OCI-M2 (cell line): ENCODE measurements at regions not wholly inside any gene's neighbourhood (a gene's known extent, or its start where the extent isn't known, plus 50 kb on each side); places are given as distances from the start of the nearest gene placed in this dataset.
"Not testable (repeated sequence)": the region's sequence is repeated elsewhere in the genome, so short reads cannot be mapped to it uniquely, and the experiment has no call there.

Experiments used
- DNase-seq: peaks from one replicate; lab custom pipeline; 2025; ENCODE audit not compliant: unreplicated experiment; lab: John Stamatoyannopoulos, UW

DNA sequence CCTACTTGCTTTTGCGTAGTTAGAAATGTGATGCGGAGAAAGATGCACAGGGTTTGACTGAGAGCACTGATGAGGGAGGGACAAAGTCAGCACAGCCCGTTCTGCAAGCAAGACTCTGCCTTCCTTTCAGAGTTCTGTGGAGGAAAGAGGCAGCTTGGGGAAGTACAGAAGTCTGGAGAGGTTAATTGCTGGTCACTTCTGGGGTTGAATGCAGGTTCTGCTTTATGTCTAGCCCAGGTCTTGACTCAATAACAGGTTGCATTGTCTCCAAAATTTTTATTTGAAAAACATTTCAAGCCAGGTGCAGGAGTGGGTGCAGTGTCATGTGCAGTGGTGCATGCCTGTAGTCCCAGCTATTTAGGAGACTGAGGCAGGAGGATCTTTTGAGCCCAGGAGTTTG lies 461.7 kb downstream of the NR2F2 start:
- DNase-seq: no peak

DNA sequence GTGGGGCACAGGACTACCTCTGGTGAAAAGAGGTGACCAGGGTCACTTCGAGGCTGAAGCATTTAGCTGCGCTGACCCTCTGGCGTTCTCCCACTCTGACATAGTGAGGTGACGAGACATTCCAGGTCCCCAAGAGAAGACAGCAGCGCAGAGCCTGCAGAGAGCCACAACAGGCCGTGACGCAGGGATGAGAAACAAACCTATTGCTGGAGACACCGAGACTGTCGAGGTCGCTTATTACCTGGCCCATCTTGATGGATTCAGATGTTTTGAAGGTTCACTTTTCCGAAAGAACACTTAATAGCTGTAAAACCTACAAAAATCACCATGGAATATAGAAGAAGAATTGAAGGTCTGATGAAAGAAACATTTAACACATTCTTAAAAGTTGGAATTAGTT lies 466.3 kb downstream of the NR2F2 start:
- DNase-seq: no peak

DNA sequence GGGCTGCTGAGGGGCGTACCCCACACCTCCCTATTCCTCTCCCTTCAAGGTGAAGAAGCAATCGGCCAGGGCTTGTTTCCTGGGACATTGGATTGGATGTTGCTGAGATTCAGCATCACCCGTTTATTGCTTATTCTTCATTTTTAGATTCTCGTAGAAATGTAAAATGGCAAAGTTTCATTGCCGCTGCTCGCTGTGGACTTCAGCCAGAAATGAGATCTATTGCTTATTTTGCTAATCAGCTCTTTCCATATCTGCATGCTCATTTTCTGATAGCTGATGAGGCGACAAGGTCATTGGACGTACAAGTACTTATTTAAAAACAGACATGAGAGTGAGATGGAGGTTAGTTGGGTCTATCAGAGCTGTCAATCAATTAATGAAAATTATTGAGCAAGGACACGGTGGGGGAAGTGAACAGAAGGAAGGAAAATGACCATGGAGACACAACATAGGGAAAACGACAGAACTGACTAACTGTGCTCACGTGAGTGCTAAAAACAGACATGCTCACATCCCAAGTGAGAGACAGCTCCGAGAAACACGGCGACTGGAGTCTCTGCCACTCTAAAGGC lies 471.2 kb downstream of the NR2F2 start:
- no peak for DNase-seq

DNA sequence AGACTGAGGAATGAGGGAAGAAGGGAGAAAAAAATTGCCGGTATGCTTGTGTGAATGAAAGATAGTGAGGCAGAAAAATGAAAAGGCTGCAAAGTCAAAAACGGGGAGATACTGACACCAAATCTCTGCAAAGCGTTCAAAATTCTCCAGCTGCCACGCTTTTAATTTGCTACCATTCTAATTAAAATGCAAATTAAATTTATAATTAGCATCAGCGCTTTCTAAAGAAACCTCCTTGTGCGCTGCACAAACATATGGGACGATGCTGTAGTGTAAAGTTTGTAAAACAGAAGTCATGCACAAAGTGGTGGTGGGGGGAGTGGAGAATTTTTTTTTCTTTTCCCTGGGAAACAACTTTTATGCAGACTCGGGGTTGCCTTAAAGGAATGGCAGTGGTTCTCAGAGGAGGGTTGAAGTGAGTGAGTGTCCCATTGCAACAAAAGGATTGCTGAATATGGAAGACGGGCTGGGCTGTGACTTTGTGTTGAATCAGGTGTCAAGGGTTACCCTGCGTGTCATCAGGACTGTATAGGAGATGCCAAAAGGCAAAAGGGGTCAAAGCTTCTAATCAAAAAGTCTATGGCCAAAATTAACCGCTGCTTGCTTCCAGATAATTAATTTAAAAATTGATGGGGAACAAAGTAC lies 472.2 kb downstream of the NR2F2 start:
- DNase-seq: no peak

DNA sequence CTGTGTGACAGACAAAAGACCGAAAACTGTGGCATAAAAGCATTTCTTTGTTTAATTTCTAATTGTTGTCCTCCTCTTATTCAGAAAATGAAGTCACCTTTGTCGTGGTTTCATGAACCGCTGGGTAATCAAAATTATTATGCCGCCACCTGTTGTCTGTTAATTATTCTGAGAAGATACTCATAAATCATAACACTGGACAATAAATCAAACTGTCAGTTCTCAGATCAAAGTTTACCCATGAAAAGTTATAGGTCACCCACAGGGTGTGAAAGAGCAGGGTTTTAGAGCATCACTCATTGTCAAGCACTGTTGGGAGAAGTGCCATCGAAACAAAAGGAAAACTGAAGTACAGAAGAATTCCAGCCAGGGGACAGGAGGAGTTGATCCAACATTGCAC lies 474.3 kb downstream of the NR2F2 start:
- DNase-seq: no peak

DNA sequence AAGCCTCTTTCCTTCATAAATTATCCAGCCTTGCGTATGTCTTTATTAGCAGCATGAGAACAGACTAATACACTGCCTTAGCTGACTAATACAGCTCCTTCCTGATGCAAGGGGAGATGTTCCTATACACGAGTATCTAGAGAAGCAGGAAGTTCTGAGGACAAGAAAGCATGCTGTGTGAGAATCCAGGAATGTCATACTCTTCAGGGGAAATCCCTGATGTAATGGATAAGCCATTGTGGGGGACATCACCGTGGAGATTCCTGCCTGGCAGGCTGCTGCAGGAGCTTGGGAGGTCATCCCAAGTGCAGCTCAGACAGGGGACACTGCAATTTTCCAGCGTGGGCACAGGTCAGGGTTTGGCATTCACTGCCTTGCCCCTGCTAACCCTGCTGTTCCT lies 476.9 kb downstream of the NR2F2 start:
- no peak for DNase-seq

DNA sequence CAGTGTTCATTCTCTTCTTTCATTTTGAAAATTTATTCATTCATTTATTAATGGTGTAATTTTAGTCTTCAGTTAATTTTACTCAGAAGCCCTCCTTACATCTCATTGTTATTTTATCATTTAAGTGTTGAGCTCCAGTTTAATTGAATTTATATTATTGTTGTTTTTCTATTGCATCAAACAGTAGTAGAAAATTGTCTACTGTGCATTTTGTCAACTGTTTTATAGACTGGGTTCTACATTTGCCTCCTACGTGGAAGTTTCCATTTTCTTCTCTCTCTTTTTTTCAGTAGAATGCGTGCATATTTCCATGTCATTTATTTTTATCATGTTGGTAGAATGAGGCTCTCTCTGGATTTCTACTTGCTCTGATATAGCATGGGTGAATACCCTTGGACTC lies 487.4 kb downstream of the NR2F2 start:
- DNase-seq: no peak

DNA sequence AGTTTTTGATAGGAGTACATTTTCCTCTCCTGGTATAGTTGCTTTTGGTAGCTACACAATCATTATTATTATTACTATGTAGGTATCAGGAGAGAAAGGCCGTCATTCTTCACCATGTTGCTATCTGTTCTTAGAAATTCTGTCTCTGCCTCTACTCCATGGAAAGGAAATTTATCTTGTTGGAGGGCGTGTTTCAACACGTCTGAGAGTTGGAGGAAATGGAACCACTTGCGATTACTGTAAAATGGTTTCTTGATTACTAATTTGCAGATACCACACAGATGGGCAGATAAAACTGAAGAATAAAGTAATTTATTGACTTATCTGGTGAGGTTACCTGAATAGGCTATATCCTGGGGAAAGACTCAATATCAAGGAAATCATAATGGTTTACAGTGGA lies 488.4 kb downstream of the NR2F2 start:
- DNase-seq: no peak

DNA sequence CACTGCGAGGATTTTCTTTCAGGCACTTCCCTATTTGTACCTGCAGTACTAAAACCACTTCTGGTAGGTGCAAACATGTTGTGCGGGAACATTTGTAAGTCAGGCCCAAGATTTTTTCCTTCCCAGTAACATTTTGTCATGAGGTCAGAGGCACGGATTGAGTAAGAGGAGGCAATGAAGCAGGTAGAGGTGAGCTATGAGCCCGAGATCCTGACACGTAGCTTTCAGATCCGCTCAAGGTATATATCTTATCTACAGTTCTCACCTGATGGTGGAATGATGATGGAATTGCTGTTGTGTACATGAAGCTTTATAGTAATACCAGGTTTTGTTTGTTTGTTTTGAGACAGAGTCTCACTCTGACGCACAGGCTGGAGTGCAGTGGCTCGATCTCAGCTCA lies 497.5 kb downstream of the NR2F2 start:
- no peak for DNase-seq

DNA sequence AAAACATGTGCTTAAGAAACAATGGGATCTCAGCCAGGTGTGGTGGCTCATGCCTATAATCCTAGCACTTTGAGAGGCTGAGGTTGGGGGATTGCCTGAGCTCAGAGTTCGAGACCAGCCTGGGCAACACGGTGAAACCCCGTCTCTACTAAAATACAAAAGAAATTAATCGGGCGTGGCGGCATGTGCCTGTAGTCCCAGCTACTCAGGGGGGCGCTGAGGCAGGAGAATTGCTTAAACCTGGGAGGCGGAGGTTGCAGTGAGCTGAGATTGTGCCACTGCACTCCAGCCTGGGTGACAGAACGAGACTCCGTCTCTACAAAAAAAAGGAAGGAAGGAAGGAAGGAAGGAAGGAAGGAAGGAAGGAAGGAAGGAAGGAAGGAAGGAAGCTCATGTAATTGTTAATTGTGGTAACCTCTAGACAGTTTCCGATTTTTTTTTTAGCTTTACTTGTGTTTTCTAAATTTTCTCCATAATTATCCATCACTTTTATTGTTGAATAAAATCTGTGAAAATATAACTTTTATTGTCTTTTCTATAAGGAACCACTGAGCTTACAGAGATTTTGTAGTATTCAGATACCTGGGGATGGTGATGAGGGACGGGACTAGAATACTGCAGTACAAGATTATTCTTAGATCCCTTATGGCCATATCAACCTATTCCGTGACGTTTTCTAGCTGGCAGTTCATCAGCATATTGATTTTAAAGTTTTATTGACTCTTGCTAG lies 506.9 kb downstream of the NR2F2 start:
- no peak for DNase-seq

DNA sequence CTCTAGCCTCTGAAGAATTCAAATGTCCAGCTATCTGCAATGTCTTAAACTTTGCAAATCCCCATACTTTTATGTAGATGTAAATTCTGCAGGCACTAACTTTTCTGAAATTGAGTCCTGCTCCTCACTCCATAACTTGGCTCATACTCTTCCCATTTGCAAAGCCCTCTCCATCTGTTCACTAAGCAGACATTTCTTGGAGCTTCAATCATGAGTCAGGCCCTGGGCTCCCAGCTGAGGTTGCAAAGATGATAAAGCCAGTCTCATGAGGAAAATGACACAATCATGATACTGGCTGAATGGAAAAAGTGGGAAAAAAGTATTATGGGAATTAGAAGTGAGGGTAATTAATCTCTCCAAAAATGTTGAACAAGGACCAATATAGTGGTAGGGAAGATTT lies 507.6 kb downstream of the NR2F2 start:
- no peak for DNase-seq

DNA sequence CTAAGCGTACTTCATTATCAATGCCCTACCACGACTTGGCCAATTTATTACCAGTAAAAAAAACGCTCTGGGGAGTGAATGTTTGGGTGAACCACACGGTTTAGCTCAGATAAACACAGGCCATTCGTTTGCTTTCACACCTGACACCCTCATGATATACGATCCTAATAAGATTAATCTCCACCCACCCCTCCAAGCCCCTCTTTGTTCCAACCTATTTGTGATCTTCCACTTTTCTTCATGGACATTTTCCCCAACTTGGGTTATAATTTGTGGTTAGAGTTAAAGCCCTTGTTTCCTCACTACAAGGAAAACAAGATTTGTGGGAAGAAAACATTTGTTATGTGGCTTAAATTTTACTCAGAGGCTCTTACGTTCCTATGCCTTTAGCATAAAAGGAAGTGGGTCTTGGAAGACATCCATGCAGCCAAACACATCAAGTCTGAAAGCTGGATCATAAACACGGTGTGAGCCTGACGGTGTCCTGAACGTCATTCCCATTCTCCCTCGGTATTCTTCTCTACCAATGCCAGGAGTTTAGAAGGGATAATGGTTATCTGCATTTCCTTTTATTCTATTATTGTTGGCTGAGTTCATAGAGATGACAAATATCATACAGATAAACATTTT lies 518.9 kb downstream of the NR2F2 start:
- no peak for DNase-seq

DNA sequence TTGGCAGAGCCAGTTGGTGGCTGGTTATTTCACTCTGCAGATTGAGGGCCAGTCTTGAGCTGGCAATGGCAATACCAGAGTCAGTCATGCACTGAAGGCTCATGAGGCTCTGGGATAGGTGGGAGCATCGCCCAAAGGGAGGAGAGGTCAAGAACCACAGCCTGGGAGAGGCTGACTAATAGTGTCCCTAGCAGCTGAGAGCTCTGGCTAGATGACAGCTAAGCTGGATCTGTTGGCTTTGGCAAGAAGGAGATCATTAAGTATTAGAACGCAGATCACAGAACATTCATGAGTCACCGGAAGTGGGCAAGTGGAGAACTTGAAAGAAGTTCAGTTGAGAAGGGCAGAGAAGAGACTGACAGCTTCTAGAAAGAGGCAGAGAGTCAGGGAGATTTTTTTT lies 521.1 kb downstream of the NR2F2 start:
- no peak for DNase-seq

DNA sequence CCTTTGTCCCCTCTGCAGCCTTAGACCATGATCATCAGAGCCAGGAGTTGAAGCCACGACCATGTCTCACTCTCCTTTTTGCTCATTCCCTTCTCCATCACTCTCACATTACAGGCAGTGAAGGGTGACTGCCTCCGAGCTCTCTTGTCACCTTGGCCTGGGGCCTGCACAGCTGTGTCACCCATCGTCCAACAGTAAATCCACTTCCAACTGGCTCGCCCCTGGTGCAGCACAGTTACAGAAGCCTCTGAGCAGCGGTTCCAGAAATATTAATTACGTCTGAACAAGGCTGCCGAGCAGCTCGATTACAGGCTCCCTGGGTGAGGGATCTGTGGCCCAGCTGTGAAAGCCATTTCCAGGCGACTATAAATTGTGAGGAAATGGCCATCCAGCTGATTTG lies 528.2 kb downstream of the NR2F2 start:
- DNase-seq: no peak

DNA sequence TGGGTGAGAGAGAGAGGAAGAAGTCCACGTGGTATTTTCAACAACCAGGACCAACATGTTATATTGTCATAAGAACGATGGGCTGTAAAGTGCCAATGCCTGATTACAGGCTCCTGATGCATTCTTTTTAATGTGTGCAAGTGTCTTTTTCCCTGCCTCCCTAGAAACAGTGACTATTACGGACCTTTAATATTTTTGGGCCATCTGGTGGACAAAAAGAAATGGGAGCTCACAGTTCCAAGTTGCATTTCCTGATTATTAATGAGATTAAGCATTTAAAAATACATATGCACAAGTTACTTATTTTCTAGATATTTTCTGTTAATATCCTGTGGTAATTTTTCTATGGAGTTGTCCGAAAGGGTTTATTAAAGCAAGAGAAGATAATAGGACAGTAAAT lies 530.2 kb downstream of the NR2F2 start:
- no peak for DNase-seq

DNA sequence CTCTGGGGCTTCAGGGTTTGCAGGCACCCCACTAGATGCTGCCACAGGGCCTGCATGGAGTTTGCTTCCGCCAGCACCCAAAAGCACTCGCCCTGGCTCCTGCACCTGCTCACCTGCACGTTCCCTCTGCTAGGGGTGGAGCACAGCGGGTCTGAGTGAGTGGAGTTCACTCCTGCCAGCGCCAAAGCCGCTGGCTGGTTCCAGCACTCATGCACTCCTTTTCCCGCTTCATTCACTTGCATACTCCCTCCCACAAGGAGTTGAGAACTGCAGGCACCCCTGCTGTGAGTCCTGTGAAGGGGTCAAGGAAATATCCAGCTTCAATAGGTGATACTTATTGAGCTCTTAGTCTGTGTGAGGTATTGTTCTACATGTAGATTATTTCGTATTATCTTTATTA lies 537.5 kb downstream of the NR2F2 start:
- DNase-seq: no peak

DNA sequence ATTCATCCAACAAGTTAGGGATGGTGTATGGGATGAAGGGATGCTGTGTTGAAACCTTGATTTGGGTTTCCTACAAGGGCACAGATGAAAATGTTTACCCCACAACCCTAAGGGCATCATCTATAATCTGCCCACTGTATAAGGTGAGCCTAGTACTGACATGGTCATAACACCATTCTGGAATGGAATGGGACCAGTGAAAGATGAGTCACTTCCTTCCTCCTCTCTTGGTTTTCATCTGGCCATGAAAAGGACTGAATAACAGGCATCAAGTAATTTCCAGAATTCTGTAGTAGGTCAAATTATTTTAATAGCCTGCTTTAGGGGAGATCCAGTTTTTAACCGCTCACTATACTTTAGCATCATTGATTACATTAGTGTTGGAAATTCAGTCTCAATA lies 538.6 kb downstream of the NR2F2 start:
- DNase-seq: no peak

DNA sequence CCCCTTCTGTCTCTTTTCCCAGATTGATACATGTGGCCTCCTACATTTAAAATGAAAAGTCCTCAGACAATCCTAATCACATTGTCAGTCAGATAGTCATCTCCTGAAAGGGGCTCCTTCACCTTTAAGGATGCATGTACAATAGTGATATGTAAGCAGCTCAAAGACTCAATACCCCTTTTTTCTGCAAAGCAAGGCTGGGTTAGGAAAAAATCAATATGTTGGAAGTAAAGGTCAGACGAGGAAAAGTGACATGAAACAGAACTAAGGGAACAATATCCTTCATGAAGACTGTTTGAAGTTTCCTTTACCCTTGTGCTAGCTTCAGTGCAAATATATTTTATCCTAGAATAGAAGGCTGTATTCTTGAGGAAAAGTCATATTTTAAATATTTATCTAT lies 539.3 kb downstream of the NR2F2 start:
- no peak for DNase-seq

DNA sequence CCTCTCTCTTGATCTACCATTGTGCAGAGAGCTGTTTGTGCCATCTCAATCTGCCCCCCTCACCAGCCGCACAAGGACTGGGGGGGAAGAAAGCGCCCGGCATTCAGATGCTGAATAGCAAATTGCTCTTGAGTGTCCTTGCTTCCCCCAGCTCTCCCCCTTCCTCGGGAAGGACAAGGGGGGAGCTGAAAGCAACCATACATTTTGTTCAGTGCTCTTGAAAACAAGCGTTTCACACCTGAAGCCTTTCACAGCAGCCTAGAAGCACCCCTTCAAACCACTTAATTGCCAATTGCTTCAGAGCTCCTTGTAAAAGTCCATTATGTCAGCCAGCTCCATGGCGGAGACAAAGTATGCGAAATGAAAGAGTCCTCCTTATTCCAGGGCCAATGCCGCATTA lies 540.1 kb downstream of the NR2F2 start:
- DNase-seq: no peak

DNA sequence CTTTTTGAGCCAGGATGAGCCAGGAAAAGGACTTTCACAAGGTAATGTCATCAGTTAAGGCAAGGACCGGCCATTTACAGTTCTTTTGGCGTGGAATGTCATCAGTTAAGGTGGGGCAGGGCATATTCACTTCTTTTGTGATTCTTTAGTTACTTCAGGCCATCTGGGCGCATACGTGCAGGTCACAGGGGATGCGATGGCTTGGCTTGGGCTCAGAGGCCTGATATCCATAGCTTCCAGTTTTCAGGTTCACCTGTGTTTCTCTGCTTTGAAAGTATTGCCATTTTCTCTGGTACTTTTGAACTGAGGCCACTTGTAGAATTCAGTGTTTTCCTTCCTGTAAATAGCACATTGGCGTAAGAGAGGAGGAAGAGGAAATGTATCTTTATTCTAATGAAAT lies 546.9 kb downstream of the NR2F2 start:
- DNase-seq: not testable (repeated sequence)

DNA sequence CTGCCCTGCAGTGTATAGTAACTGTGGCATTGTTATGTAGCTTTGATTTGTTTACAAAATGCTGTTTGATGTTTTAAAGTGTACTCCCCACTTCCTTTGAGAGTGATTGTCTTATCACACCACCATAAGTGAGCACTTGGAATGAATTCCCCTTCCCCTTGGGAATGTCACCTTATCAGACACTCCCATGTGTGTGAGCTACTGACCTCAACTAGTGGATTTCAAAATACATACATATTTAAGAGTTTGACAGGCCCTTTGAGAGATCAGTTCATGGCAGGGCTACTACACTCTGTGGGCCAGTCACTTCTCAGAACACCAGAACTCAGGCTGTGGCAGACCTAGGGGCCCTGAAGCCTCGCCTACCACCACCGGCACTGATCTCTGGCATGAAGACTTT lies 547.6 kb downstream of the NR2F2 start:
- no peak for DNase-seq

DNA sequence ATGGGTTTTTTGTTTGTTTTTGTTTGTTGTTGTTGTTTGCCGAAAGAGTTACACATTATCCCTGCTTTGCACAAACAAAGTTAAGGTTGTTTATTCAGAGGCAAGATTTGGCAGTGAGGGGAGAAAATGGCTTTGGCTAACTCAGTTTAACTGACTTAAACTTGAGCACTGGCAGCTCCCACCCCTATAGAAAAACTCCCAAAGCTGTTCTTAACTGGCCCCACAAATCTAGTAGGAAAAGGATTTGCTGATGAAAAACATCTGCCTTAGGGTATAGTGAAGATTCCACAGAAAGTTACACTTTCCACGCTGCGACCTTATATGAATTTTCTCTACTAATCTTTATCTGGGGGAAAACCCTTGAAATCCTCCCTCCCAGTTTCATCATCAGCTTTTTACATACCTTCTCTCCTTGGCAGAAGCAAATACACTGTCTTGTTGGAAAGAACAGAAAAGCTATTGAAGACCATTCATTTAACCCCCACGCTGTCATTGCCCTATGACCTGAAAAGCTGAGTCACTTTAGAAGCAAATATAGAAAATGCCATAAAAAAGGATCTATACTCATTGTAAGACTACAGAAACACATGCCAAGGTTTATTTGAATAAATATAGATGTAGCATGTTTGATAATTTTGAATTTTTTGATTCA lies 551.7 kb downstream of the NR2F2 start:
- DNase-seq: no peak
